ENCODE measurements at regions not wholly inside any gene's neighbourhood (a gene's known extent, or its start where the extent isn't known, plus 50 kb on each side); places are given as distances from the start of the nearest gene placed in this dataset.

GRCh38 chr12:115857160-115857920, 420.2 kb downstream of the MED13L start:
- no peak for DNase-seq

DNA sequence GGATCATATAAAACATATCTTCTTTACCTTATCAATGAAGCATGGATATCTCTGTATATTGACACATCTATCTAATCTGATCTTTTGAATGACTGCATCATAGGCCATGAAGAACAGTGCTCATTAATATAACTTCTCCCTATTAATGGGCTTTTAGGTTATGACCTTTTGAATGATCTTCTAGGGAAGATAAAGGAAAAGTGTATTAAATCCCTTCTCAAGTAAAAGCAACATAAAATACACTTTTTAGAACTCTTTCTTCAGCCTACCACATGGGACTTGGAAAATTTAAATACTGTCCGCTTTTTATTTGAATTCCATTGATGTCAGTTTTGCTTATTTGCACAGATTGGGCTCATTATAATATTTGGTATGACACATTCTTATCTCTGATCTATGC, 425.4 kb downstream of the MED13L start:
- no peak for DNase-seq

GRCh38 chr12:115850957-115851356, 426.5 kb downstream of the MED13L start:
- DNase-seq, result no peak

GRCh38 chr12:115849262-115849943, 428.1 kb downstream of the MED13L start:
- DNase-seq, result no peak

DNA sequence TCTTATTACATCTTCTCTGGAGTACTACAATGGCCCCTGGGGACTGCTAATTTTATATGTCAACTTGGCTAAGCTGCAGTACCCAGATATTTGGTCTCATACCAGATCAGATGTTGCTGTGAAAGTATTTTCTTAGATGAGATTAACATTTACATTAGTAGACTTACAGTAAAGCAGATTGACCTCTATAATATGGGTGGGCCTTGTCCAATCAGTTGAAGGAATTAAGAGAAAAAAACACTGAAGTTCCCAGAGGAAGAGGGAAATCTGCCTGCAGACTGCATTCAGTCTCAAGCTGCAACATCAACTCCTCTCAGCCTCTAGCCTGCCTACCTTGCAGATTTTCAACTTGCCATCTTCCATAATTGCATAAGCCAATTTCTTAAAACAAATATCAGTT, 430.1 kb downstream of the MED13L start:
- DNase-seq, result no peak

DNA sequence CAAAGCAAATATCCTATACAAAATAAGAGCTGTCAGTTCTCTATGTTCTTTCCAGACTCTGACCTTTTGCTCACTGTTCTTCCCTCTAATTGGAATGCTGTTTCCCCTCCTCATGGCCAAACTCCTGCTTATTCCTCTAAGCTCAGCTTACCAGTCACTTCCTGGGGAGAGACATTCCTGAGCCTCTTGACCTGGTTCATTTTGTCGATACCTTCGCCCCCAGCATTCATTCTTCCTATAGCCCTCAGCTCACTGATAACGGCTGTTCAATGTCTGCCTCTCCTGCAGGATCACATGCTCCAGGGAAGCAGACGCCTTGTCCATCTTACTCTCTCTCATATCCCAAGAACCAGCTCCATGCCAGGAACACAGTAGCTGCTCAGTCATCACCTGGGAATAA, 431.0 kb downstream of the MED13L start:
- DNase-seq, result no peak

GRCh38 chr12:115840159-115840558, 437.3 kb downstream of the MED13L start:
- DNase-seq, result no peak

- no peak for DNase-seq
Observed at GRCh38 chr12:115838952-115839351, 438.5 kb downstream of the MED13L start.

DNA sequence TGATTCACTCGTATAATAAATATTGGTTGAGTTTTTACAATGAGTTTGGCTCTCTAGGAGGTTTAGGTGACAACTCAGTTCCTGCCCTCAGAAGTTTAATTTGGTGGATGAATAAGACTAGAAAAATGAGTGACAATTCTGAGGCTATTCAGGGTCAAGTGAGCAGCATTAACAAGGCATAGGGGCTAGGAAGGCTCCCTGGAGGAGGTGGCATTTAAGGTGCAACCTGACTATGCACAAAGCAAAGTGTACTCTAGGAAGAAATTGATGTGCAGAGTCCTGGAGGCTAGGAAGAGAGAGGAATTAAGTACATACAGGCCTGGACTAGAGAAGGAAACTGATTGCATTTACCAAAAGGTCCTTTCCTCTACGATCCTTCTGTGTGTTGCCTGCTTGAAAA, 440.3 kb downstream of the MED13L start:
- no peak for DNase-seq

- no peak for DNase-seq
Observed at GRCh38 chr12:115835445-115835844, 442.0 kb downstream of the MED13L start.

DNA sequence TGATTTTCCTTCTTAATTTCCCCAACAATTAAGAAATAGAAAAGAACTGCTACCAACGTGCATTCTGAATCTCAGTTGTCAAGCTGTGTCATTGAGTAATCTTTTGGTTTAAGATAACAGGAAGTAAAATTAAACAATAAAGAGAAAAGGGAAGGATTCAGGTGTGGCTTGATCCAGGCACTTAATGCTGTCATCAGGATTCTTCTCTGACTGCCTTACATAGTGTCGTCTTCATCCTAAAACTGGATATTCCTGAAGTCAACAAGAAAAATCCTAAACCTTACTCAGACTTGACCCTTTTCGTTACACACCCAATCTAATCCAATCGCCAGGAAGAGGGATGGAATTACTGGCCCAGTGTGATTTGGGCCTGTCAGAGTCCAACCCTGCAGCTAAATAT, 443.8 kb downstream of the MED13L start:
- no peak for DNase-seq

GRCh38 chr12:115830633-115831032, 446.9 kb downstream of the MED13L start:
- DNase-seq, result no peak

DNA sequence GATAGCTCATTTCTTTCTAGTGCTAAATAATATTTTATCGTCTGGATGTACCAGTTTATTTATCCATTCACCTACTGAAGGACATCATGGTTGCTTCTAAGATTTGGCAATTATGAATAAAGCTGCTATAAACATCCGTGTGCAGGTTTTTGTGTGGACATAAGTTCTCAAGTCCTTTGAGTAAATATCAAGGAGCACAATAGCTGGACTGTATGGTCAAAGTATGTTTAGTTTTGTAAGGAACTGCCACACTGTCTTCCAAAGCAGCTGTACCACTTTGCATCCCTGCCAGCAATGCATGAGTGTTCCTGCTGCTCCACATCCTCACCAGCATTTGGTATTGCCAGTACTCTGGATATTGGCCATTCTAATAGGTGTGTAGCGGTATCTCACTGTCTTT, 447.4 kb downstream of the MED13L start:
- no peak for DNase-seq

- DNase-seq, result no peak
Observed at GRCh38 chr12:115828168-115828567, 449.3 kb downstream of the MED13L start.

DNA sequence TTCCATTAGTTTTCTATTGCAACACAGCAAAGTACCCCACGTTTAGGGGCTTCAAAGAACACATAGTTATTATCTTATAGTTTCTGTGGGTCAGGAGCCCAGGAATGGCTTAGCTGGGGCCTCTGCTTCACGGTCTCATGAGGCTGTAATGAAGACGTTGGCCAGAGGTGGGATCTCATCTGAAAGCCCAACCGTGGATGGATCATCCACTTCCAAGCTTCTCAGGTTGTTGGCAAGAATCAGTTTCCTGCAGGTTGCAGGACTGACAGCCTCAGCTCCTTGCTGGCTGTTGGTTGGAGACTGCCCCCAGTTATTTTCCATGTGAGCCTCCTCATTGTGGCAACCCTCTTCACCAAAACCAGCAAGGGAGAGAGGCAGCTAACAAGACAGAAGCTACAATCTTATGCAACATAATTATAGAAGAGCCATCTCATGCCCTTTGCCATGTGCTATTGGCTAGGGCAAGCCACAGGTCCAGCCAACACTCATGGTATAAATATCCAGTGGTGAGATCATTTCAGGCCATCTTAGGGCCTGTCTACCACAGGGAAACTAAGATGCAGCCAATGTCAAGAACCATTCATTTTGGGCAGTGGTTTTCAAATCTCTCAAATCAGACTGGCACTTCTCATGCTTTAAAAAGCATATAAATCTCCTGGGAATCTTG, 452.4 kb downstream of the MED13L start:
- DNase-seq, result no peak

GRCh38 chr12:115823635-115824034, 453.9 kb downstream of the MED13L start:
- no peak for DNase-seq

DNA sequence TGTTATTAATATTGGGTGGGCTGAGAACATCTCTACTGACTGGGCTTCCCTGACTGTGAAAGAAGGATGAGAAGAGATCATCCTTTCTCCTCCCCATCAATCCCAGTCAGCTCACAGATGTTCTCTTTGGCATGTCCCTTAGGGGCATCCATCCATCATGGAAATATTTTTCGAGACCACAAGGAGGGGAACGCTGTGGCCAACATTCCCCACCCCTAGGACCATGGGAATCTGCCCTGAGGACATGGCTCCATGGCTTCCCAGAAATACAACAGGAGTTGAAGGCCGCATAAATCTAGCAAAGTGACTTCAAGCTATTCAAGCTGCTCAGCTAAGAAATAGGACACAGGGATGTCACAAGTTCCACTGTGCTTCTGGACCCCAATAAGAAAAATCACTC, 456.8 kb downstream of the MED13L start:
- no peak for DNase-seq

DNA sequence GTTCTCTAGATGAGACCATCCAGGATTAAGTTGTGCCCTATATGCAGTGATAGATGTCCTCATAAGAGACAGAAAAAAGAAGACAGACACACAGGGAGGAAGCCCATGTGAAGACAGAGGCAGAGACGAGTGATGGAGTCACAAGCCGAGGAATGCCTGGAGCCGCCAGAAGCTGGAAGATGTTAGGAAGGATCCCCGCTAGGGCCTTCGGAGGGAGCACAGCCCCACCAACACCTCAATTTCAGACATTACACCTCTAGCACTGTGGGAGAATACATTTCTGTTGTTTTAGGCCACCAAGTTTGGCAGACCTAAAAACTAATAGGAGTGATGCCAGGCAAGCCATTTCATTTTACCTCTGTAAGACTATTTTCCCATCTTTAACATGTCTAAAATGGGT, 458.5 kb downstream of the MED13L start:
- no peak for DNase-seq

DNA sequence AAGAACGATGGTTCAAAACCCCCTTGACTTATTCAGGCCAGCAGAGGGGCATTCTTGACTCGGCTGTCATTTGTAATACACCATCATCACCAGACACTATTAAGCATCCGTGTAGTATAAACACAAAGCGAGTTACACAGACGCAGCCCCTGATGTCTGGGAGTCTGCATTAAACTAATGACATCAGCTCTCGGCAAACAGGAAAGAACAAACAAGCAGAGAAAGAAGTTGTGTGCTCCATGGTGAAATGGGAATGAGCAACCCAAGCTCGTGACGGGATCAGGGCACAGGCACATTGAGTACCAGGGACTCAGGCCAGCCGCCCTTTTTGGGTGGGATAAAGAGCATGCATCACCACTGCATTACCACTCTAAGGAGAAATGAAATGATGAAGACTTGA, 460.1 kb downstream of the MED13L start:
- no peak for DNase-seq

- no peak for DNase-seq
Observed at GRCh38 chr12:115815924-115816323, 461.6 kb downstream of the MED13L start.

GRCh38 chr12:115813256-115813655, 464.2 kb downstream of the MED13L start:
- no peak for DNase-seq

DNA sequence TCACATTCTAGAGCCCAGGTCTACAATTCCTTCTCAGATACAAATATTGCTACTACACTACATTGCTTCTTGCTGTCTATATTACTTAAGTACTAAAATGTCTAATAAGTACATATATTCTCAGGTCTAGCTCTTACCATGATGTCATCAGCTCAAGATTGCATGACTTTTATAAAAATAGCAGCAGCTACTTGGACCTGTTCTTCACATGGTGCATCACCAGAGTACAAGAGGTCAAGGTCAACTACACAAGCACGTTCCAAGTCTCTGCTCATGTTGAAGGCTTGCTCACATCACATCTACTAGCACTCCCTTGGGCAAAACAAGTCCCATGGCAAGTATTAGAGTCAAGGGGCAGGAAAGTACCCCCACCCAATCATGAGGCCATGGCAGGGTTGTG, 465.6 kb downstream of the MED13L start:
- DNase-seq, result no peak

DNA sequence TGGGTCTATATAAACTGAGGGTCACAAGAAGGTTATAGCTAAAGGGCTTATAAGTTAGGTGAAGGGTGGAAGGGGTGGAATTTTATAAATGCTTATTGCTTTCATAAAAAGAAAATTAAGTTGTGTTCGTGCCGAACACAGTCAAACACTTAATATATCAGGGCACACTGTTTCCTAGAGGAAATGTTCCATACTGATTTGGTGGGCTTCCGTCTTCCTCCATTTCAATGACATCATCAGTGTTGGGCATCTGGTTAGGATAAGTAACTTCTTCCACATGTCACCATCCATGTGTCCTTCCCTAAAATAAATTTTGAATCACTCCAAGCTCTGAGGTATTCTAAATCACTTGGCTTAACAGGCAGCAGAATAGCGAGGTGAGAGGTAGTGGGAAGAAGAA, 466.4 kb downstream of the MED13L start:
- no peak for DNase-seq

All from COR-L47 (cell line).